Gastroesophageal sphincter (tissue), 3 donors: ENCODE measurements at regions not wholly inside any gene's neighbourhood (a gene's known extent, or its start where the extent isn't known, plus 50 kb on each side); places are given as distances from the start of the nearest gene placed in this dataset.
"Not testable (repeated sequence)": the region's sequence is repeated elsewhere in the genome, so short reads cannot be mapped to it uniquely, and the experiment has no call there.

ENCODE experiments used
- POLR2A ChIP-seq, 2 donors: fragments of 450-650 bp; IDR thresholded peaks; one replicate each; pipeline ENCODE4 v1.6.1; 2017; ENCODE audit warnings: antibody characterized with exemption in 2 of 2, mild to moderate bottlenecking in 2 of 2, moderate library complexity in 1 of 2
- TF ChIP-seq, protein P1 (sequence below), 4 experiments: fragments of 200-600 bp in 2 of 4; fragments of 450-650 bp in 2 of 4; sonication (generic) in 1 of 4; IDR thresholded peaks; one replicate each; pipeline ENCODE4 v1.5.1; 2017 to 2019; ENCODE audit warnings: antibody characterized with exemption in 4 of 4, mild to moderate bottlenecking in 2 of 4, moderate library complexity in 2 of 4

DNA sequence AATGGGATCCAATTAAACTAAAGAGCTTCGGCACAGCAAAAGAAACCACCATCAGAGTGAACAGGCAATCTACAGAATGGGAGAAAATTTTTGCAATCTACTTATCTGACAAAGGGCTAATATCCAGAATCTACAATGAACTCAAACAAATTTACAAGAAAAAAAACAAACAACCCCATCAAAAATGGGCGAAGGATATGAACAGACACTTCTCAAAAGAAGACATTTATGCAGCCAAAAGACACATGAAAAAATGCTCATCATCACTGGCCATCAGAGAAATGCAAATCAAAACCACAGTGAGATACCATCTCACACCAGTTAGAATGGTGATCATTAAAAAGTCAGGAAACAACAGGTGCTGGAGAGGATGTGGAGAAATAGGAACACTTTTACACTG, 158.8 kb upstream of the VIPR2 start:
- TF ChIP-seq, protein P1, sequence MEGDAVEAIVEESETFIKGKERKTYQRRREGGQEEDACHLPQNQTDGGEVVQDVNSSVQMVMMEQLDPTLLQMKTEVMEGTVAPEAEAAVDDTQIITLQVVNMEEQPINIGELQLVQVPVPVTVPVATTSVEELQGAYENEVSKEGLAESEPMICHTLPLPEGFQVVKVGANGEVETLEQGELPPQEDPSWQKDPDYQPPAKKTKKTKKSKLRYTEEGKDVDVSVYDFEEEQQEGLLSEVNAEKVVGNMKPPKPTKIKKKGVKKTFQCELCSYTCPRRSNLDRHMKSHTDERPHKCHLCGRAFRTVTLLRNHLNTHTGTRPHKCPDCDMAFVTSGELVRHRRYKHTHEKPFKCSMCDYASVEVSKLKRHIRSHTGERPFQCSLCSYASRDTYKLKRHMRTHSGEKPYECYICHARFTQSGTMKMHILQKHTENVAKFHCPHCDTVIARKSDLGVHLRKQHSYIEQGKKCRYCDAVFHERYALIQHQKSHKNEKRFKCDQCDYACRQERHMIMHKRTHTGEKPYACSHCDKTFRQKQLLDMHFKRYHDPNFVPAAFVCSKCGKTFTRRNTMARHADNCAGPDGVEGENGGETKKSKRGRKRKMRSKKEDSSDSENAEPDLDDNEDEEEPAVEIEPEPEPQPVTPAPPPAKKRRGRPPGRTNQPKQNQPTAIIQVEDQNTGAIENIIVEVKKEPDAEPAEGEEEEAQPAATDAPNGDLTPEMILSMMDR (IDR thresholded peaks at IDR 0.05): not testable (repeated sequence)
- not testable (repeated sequence) for TF ChIP-seq POLR2A (IDR thresholded peaks at IDR 0.05)
